NCI-H226 (cell line): ENCODE measurements at regions not wholly inside any gene's neighbourhood (a gene's known extent, or its start where the extent isn't known, plus 50 kb on each side); places are given as distances from the start of the nearest gene placed in this dataset.
"Not testable (repeated sequence)": the region's sequence is repeated elsewhere in the genome, so short reads cannot be mapped to it uniquely, and the experiment has no call there.

ENCODE experiments used
- DNase-seq: peaks from one replicate; pipeline ENCODE4 v3.0.0-alpha.2; 2015

DNA sequence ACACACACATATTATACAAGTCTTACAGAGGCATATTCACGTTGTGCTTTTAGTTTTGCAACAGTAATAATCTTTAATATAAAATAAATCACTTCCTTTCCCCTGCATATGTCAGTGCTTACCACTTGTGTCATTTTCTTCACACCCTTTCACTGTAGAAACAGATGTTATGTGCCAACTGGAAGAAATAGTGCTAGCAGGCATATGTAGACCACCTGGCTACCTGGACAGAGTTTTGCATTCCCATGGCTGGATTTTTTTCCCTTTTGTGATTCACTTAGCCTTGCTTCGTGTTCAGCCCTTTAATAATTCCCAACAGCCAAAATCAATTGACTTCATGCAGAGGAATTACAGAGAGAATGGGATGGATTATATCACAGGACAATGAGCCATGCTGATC lies 399.1 kb upstream of the SPRY2 start:
- no peak for DNase-seq

DNA sequence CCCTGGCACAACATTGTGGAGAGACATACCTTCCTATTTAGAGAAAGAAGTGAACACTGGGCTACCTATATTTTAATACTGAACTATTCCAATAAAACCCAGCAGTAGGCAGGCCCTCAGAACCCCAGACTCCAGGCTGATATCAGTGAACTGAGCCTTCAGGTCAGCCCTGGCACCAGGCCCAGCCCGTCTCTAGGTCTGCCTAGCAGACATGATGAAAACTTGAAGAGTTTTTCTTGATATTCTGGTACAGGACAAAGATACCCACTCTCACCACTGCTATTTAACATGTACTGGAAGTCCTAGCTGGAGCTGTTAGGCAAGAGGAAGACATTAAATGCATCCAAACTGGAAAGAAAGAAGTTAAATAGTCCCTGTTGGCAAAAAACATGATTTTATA lies 396.6 kb upstream of the SPRY2 start:
- DNase-seq, result no peak

GRCh38 chr13:80727321-80727975 lies 386.5 kb upstream of the SPRY2 start:
- peak; percentile 5 for DNase-seq

- no peak for DNase-seq
Measured at GRCh38 chr13:80726868-80727267, 385.9 kb upstream of the SPRY2 start.

DNA sequence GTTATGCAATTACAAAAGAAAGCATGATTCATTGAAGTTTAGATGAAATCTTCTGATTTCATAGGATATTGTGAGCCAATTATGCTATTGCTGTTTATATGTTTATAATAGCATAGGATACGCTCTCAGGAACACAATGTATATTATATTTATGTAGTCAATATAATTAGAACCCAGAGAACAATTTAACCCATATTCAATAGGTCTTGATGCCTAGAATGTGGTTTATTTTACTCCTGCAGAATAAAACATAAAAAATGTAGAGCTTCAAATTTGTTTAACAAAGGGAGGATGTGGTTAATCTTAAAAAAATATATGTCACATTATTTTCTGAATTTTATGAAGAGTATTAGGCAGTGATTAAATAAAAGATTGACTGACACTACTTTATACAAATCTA lies 380.8 kb upstream of the SPRY2 start:
- no peak for DNase-seq

DNA sequence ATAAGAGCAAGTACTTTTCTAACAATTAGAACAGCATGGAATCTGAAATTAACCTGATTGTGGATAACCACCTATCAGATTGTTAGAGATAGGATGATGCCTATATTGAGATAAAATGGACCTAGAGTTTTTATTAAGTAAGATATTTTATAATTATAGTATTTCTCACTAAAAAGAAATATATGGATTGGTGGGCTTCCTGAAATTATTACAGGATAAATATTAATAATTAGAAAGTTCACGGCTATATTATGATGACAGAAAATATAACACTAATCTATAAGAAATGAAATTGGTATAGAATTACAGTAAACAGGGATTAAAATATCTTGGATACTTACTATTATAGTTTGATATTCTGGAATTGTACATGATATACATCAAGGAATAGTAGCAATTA lies 378.0 kb upstream of the SPRY2 start:
- DNase-seq, result no peak

DNA sequence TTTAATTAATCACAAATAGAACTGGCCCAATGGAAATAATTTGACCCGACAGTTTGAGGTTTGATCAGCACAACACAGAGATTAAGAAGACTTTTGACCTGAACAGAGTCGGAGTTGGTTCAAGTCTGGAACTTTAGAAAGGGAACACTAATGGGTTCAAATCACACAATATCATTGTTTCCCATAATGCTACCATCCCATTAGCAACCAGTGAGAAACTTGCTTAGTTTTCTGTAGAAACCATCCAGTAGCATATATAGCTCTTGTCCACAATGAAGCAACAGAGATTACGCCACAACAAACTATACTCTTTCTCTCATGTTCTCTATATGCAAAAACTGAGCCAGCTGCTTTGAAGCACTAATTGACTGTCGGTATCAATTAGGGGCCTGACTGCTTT lies 376.9 kb upstream of the SPRY2 start:
- DNase-seq, result no peak

DNA sequence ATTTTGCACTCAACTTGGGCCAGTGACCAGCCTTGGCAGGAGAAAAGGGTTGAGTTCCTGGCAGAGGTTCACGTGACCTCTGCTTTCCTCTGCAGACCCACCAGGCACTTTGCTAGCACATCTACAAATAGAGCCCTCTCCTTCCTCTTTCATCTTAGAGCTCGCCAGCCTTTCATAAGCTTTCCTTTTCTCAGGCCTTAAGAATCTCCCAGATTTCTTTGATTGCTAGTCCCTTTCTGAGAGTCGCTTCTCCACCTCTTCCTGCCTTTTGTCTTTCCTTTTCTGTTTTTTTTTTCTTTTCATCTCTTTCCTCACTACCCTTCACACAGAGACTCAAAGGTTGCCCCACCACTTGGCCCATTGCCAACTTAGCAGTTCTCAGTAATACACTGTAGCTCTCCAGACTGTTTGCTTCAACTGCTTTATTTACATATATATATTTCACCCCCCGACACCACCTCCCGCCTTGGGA lies 375.7 kb upstream of the SPRY2 start:
- no peak for DNase-seq

DNA sequence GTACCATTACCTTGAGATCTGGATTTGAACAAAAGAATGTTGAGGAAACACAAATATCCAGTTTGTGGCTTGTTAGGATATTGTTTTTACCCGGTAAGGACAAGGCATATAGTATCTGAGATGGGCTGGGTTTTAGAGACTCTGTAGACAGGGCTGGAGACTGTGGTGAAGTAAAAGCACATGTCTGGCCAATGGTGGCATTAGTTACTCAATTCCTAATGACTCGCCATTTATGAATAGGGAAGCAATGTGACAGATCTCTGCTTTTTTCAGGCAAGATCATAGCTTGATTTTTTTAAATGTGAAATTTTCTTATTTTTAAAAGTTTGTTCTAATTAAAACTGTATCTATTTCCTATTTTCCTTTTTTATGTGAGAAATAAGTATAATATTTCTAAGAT lies 371.1 kb upstream of the SPRY2 start:
- DNase-seq, result no peak

DNA sequence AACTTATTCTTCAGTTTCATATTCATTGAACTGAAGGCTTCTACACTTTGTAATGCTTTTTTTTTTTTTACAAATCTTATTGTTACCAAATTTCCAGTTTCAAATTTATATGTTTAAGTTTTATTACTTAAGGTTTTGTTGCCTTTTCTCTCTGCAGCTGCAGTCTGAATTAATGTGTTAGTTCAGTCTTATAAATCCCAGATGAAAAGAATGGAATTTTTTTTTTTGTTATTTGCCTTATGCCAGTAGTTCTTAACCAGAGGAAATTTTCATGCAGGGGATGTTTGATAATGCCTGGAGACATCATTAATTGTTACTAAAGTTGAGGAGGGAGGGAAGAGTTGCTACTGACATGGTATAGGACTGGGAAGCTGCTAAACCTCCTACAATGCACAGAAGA lies 367.9 kb upstream of the SPRY2 start:
- no peak for DNase-seq

GRCh38 chr13:80707000-80707983 lies 366.4 kb upstream of the SPRY2 start:
- DNase-seq, result no peak

- no peak for DNase-seq
Measured at GRCh38 chr13:80706164-80706471, 365.2 kb upstream of the SPRY2 start.

- DNase-seq, result no peak
Measured at GRCh38 chr13:80705371-80706163, 364.6 kb upstream of the SPRY2 start.

GRCh38 chr13:80704369-80704768 lies 363.4 kb upstream of the SPRY2 start:
- no peak for DNase-seq

GRCh38 chr13:80695841-80696240 lies 354.9 kb upstream of the SPRY2 start:
- DNase-seq, result peak; percentile 11

- DNase-seq, result not testable (repeated sequence)
Measured at GRCh38 chr13:80691814-80692213, 350.9 kb upstream of the SPRY2 start.

GRCh38 chr13:80690208-80690607 lies 349.3 kb upstream of the SPRY2 start:
- DNase-seq, result no peak

GRCh38 chr13:80688593-80688992 lies 347.7 kb upstream of the SPRY2 start:
- no peak for DNase-seq

DNA sequence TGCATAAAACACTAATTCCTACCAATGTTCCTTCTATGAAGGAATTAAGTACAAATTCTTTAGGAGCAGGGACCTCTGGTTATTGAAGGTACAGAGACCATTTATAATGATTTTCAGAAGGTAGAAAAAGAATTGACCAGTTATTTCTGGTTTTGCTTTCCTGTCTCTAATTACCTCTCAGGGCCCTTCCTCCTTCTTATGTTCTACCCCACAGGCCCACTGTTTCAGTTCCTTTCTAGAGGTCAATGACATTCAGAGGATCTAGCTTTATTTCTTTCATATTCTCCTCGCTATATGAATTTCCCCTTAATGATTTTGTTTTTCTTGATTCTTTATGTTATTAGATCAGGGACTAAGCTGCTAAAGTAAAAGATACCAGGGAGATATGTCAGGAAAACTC lies 345.0 kb upstream of the SPRY2 start:
- DNase-seq, result no peak

DNA sequence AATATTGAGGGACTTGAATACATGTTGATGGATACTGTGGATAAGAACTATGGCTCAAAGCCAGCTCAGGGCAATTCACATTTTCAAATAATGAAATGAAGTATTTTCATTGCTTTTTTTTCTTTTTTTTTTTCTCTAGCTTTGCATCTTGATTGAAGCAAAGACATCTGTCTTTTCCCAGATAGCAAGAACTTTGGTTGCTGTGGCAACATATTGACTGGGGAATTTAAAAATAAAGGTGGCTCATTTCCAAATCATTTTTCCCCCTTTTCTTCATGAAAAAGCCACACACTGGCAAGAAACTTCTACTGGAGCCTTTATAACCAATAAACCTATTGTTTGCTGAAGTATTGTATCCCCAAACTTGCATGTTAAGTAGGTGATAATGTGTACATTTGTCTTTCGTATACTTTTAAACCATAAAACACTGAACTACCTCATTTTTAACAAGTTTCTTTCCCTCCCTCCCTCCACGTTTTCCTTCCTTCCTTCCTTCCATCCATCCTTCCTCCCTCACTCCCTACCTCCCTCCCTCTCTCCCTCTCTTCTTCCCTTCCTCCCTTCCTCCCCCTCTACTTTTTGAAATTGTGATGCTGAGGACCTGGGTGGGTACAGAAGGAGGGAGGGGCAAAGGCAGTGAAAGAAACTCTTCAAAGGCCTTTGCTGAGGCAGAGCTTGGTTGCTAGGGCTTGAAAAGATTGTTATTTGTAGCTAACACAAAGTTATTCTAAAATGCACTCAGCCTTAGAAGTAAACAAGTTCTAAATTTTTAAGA lies 343.5 kb upstream of the SPRY2 start:
- DNase-seq, result no peak

- DNase-seq, result no peak
Measured at GRCh38 chr13:80680786-80681366, 339.9 kb upstream of the SPRY2 start.

GRCh38 chr13:80679423-80679822 lies 338.5 kb upstream of the SPRY2 start:
- no peak for DNase-seq
